ENCODE measurements at regions not wholly inside any gene's neighbourhood (a gene's known extent, or its start where the extent isn't known, plus 50 kb on each side); places are given as distances from the start of the nearest gene placed in this dataset.

DNA sequence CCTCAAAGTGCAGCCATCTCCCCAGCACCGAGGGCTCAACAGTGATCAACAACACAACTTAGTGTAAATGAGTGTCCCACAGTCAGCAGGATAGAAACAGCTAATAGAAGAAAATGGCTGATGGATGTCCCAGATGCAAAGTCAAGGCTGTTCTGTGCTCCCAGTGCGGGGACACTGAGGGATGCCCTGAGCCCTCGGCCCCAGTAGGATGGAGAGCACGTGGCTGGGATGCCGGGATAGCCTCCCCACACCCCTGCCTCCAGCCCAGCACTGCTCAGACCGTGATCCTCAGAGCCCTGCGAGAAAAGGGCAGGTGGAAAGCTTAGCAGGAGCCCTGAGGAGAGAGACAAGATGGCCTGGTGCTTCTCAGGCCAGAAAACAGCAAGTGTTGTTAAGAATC, 243.9 kb upstream of the TCERG1L start:
- H3K27ac ChIP-seq: no peak overlapping the region
- TF ChIP-seq, protein P1, sequence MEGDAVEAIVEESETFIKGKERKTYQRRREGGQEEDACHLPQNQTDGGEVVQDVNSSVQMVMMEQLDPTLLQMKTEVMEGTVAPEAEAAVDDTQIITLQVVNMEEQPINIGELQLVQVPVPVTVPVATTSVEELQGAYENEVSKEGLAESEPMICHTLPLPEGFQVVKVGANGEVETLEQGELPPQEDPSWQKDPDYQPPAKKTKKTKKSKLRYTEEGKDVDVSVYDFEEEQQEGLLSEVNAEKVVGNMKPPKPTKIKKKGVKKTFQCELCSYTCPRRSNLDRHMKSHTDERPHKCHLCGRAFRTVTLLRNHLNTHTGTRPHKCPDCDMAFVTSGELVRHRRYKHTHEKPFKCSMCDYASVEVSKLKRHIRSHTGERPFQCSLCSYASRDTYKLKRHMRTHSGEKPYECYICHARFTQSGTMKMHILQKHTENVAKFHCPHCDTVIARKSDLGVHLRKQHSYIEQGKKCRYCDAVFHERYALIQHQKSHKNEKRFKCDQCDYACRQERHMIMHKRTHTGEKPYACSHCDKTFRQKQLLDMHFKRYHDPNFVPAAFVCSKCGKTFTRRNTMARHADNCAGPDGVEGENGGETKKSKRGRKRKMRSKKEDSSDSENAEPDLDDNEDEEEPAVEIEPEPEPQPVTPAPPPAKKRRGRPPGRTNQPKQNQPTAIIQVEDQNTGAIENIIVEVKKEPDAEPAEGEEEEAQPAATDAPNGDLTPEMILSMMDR (conservative IDR thresholded peaks at IDR 0.05): no peak

DNA sequence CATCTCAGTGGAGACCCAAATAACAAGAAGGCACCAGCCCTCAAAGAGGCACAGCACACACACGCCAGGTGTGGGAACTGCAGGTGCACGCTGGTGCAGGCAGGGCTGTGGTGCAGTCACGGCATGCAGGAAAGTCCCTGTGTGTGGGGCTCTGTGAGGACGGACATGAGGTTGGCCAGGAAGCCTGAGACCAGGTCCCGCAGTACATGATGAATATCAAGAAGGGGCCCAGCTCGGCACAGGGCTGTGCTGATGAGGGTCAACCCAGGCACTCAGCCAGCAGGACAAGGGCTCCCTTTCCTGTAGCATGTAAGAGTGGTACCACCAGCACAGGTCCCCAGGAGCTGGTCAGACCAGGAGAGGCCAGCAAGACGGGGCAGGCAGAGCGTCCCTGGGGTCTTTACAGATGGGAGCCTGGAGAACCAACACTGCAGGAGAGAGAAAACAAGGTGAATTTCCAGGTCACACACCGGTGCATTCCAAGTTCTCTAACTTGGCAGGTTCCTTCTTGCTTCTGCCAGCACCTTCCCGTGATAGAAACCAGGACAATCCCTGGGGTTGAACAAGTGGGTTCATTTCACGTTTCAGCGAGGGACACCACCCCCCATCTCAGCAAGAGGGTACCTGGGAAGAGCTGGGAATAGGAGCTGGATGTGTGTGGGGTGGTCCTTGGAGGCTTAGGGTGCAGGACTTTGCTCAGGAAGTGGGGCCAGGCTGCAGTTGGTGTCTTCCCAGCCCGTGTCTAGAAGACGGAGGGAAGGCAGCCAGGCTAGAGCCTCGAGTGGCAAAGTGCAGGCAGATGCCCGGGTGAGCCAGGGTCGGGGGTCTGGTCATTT, 244.8 kb upstream of the TCERG1L start:
- H3K27ac ChIP-seq: peak overlapping the region; percentile 41; the same call in 1 of the 2 replicates
- TF ChIP-seq, protein P1 (conservative IDR thresholded peaks at IDR 0.05): no peak

DNA sequence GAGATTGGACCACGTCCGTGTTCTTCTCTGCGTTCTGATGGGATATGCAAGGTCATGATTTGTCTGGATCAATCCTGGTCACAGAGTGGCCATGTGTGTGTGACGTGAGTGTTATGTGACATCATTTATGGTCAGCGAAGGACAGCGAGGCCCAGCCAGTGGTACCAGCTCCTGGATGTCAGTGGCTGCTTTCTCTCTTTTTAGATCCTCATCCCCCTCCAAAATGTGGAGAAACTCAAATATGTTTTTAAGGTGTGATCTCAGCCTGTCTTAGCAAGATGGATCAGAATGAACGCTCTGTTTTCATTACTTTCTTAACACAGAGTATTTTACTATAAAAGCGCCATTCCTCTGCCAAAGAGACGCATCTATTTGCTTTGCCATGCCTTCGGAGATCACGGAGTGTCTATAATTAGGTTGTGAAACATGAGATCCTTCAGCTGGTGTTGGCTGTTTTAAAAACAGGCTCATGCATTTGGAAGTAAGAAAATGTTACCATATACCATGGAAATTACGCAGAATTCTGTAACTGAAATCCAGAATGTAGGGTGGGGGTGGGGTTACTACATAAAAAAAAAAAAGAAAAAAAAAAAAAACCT, 245.5 kb upstream of the TCERG1L start:
- H3K27ac ChIP-seq: peak overlapping the region; percentile 41; the same call in 1 of the 2 replicates
- TF ChIP-seq, protein P1 (conservative IDR thresholded peaks at IDR 0.05): no peak

DNA sequence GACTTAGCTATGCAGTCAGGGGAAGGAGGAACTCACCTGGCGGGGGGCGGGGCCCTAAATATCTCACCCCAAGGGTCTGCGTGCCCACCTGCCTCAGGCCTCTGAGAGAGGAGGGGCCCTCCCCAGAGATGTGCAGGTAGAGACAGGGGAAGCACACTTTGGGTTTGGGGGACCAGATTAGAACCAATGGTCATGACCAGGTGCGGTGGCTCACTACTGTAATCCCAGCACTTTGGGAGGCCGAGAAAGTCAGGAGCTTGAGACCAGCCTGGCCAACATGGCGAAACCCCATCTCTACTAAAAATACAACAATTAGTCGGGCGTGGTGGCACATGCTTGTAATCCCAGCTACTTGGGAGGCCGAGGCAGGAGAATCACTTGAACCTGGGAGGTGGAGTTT, 246.4 kb upstream of the TCERG1L start:
- H3K27ac ChIP-seq: peak overlapping the region; percentile 41; the same call in 1 of the 2 replicates

DNA sequence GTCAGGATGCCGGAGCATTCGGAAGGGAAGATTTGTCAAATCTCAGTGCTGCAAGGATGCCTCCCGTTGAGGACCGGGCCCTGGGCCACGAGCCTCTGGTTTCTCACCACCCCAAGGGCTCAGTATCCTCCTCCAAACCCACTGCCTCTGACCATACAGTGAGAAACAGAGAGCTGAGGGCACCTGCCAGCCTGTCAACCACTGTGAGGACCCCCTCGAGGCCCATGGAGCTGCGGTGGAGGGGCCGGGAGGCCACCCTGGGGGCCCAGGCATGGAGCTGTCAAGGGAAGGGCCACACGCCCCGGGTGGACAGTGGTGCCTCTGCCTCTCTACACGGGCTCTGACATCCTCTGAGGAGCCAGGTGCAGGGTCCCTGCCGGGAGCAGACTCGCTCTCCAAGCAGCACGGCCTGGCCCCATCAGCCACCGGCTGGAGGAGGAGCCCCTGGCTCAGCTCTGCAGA, 248.0 kb upstream of the TCERG1L start:
- TF ChIP-seq, protein P1 (conservative IDR thresholded peaks at IDR 0.05): no peak
- no peak overlapping the region for H3K27ac ChIP-seq

DNA sequence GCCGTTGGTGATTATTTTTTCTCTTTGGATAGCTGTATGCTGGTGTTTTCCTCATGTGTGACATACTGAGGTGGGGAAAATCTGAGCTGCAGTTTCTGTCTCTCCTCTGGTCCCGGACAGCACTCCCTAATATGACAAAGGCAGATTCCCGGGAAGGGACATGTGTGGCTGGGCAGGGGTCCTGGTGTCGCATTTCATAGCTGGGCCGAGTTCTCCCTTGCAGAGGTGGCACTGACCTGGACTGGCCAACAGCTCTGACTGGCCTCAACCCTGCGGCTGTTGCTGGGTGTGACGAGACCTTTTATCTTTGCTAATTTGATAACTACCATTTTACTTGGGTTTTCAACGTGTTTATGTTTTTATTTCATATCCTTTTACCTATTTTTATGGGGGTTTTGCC, 248.6 kb upstream of the TCERG1L start:
- no peak overlapping the region for H3K27ac ChIP-seq
- TF ChIP-seq, protein P1 (conservative IDR thresholded peaks at IDR 0.05): no peak

DNA sequence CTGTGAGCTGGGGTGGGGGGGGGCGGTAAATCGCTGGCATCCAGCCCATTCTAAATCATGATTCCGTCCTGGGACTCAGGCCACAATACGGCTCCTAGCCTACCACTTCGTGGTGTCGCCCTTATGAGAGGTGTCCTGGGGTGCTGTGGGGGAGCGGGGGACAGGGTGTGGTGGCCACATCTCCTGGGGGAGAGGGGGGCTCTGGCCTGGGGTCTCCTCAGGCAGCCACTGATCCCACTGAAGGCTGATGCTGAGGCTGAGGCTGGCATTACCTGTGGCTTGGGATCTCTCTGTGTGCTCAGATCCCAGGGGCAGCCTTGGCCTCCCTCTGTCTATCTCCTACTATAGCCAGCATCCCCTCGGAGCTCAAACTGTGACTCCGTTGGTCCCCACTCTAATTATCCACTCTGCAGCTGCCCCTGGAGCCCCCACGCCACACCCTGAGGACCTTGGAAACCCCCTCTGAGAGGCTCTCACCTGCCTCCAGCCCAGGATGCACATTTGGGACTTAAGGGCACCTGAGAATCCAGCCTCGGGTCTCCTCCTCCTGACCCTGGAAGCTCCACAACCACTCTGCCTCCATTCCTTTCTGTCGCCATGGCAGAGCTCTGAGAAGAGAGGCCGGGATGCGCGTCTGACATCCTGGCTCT, 249.3 kb upstream of the TCERG1L start:
- TF ChIP-seq, protein P1 (conservative IDR thresholded peaks at IDR 0.05): no peak
- no peak overlapping the region for H3K27ac ChIP-seq

All from VCaP (cell line).